PC-9 (cell line): ENCODE measurements at regions not wholly inside any gene's neighbourhood (a gene's known extent, or its start where the extent isn't known, plus 50 kb on each side); places are given as distances from the start of the nearest gene placed in this dataset.

Experiments used
- BruUV-seq: library from RNA; stranded (reverse); fragments of 400-500 nt; replicated peaks from 2 replicates; lab custom pipeline; 2021; lab: Mats Ljungman, UMichigan
- CTCF ChIA-PET: fragments of 300-600 bp; sonication (Branson Sonifier 250); formaldehyde crosslinking; loops from one replicate; lab custom pipeline; 2022; ENCODE audit warnings: antibody characterized with exemption; lab: Charles Lee
- POLR2A ChIA-PET: fragments of 300-600 bp; sonication (Branson Sonifier 250); formaldehyde crosslinking; loops from one replicate; lab custom pipeline; 2022; ENCODE audit warnings: antibody characterized with exemption; ENCODE audit not compliant: unreplicated experiment; lab: Charles Lee
- DNase-seq, 2 experiments: peaks; one replicate each; pipeline versions ENCODE4 v3.0.0 to v3.0.0-alpha.2; 2015 to 2022; ENCODE audit warnings: mixed read lengths in 1 of 2
- H2AFZ ChIP-seq: fragments of 200-600 bp; sonication (generic); 2 replicates; pipeline ENCODE4 v1.8.1; 2017; ENCODE audit warnings: antibody characterized with exemption
- H3F3A ChIP-seq: fragments of 200-600 bp; sonication (generic); 2 replicates; pipeline ENCODE4 v1.8.1; 2017; ENCODE audit warnings: antibody characterized with exemption, mild to moderate bottlenecking, low read depth; ENCODE audit not compliant: insufficient read depth
- H3K27ac ChIP-seq: fragments of 200-600 bp; sonication (generic); 2 replicates; pipeline ENCODE4 v1.6.1; 2016; ENCODE audit warnings: mixed run types
- H3K27me3 ChIP-seq: fragments of 200-600 bp; sonication (generic); 2 replicates; pipeline ENCODE4 v1.6.1; 2016; ENCODE audit warnings: low read depth, mixed run types; ENCODE audit not compliant: insufficient read depth
- H3K36me3 ChIP-seq: fragments of 200-600 bp; sonication (generic); 2 replicates; pipeline ENCODE4 v1.6.1; 2016; ENCODE audit warnings: low read depth, mixed run types
- H3K4me1 ChIP-seq: fragments of 200-600 bp; sonication (generic); replicated peaks from 2 replicates; pipeline ENCODE4 v1.6.1; 2016; ENCODE audit warnings: mixed run types; ENCODE audit not compliant: insufficient read depth
- H3K4me2 ChIP-seq: fragments of 200-600 bp; sonication (generic); 2 replicates; pipeline ENCODE4 v1.6.1; 2017; ENCODE audit warnings: mixed run types
- H3K4me3 ChIP-seq: fragments of 200-600 bp; sonication (generic); 2 replicates; pipeline ENCODE4 v1.6.1; 2016; ENCODE audit warnings: mixed run types
- H3K79me2 ChIP-seq: fragments of 200-600 bp; sonication (generic); 2 replicates; pipeline ENCODE4 v1.6.1; 2017; ENCODE audit warnings: low read depth, mixed run types
- H3K9me2 ChIP-seq: fragments of 200-600 bp; sonication (generic); 2 replicates; pipeline ENCODE4 v1.8.1; 2017; ENCODE audit warnings: mild to moderate bottlenecking; ENCODE audit not compliant: insufficient read depth
- H3K9me3 ChIP-seq: fragments of 200-600 bp; sonication (generic); 2 replicates; pipeline ENCODE4 v1.8.1; 2016; ENCODE audit warnings: low read depth; ENCODE audit not compliant: insufficient read depth
- H4K20me1 ChIP-seq: fragments of 200-600 bp; sonication (generic); 2 replicates; pipeline ENCODE4 v1.8.1; 2017; ENCODE audit not compliant: insufficient read depth
- EZH2 ChIP-seq: fragments of 200-600 bp; sonication (generic); IDR thresholded peaks from 2 replicates; pipeline ENCODE4 v1.8.0; 2017; ENCODE audit warnings: antibody characterized with exemption, low read depth
- intact Hi-C: fragments of 100-400 bp; cut with micrococcal nuclease; formaldehyde crosslinking; loops from one replicate; pipeline ENCODE4 v1.10.0; 2022; ENCODE audit not compliant: unreplicated experiment
- TF ChIP-seq, protein P1 (sequence below): fragments of 200-600 bp; sonication (generic); conservative IDR thresholded peaks from 2 replicates; pipeline ENCODE4 v1.6.1; 2017; ENCODE audit warnings: mixed run types, antibody characterized with exemption, mild to moderate bottlenecking, moderate library complexity

DNA sequence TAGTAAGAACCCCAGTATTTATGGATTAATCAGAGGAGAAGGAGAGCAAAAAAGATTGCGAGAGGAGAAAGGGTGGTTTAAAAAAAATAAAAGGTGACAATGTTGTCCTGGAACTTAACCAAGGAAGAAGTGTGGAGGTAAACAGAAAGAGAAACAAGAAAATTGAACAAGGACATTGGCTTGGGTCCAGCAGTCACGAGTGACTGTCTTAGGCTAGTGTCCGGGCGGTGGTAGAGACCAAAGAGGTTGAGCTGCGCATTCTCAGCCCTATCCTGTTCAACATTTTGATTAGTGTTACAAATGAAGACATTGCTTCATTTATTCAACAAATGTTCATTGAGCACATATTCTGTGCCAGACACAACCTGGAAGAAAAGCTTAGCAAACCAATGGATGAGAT lies 329.9 kb downstream of the FGFR2 start:
- Histone ChIP-seq H3K9me3 (no peaks in the 10 kb centered on the region), H3K9me2 (no peaks in the 10 kb centered on the region), H3K27ac (no peak overlapping the region), H2AFZ (no peak overlapping the region), H3K36me3 (no peaks in the 10 kb centered on the region), H3F3A (no peaks in the 10 kb centered on the region), H4K20me1 (no peaks in the 10 kb centered on the region), H3K79me2 (no peaks in the 10 kb centered on the region), H3K27me3 (peaks cover 4% of the 10 kb centered on the region; the same call in 1 of the 2 replicates), H3K4me3 (no peak overlapping the region), H3K4me1 (no peaks in the 10 kb centered on the region), H3K4me2 (no peak overlapping the region)
- DNase-seq, result no peak
- ChIA-PET CTCF (no interaction called here), POLR2A (no interaction called here)
- intact Hi-C loops, result no loop called here
- no peak for TF ChIP-seq EZH2
- TF ChIP-seq, protein P1, sequence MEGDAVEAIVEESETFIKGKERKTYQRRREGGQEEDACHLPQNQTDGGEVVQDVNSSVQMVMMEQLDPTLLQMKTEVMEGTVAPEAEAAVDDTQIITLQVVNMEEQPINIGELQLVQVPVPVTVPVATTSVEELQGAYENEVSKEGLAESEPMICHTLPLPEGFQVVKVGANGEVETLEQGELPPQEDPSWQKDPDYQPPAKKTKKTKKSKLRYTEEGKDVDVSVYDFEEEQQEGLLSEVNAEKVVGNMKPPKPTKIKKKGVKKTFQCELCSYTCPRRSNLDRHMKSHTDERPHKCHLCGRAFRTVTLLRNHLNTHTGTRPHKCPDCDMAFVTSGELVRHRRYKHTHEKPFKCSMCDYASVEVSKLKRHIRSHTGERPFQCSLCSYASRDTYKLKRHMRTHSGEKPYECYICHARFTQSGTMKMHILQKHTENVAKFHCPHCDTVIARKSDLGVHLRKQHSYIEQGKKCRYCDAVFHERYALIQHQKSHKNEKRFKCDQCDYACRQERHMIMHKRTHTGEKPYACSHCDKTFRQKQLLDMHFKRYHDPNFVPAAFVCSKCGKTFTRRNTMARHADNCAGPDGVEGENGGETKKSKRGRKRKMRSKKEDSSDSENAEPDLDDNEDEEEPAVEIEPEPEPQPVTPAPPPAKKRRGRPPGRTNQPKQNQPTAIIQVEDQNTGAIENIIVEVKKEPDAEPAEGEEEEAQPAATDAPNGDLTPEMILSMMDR, result no peak
- BruUV-seq, result no TSS peak

GRCh38 chr10:121268863-121269432 lies 329.3 kb downstream of the FGFR2 start:
- Histone ChIP-seq H3K4me2 (no peak overlapping the region), H2AFZ (no peak overlapping the region), H3K27me3 (peaks cover 4% of the 10 kb centered on the region; the same call in 1 of the 2 replicates), H4K20me1 (no peaks in the 10 kb centered on the region), H3F3A (no peaks in the 10 kb centered on the region), H3K4me1 (no peaks in the 10 kb centered on the region), H3K36me3 (no peaks in the 10 kb centered on the region), H3K4me3 (no peak overlapping the region), H3K27ac (no peak overlapping the region), H3K9me2 (no peaks in the 10 kb centered on the region), H3K79me2 (no peaks in the 10 kb centered on the region), H3K9me3 (no peaks in the 10 kb centered on the region)
- no peak for TF ChIP-seq EZH2
- TF ChIP-seq, protein P1, result no peak
- CTCF ChIA-PET, result no interaction called here
- intact Hi-C loops, result no loop called here
- BruUV-seq, result no TSS peak
- no peak for DNase-seq
- POLR2A ChIA-PET, result no interaction called here

DNA sequence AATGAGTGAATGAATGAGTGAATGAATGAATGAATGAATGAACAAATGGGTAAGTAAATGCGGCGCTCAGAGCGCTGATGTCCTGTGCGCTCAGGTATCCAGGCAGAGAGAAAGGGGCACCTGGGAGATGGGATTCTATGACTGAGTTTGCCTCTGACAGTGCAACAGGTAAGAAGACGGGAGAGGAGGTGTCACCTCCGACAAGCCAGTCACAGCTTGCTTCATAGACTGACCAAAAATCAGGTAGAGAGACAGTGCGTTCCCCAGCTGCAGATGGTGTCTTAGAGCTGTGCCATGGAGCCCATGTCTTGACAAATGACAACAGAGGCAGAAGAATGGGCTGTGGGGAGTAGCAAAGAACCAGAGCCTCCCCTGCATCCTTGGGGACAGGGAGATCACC lies 327.3 kb downstream of the FGFR2 start:
- Histone ChIP-seq H4K20me1 (no peaks in the 10 kb centered on the region), H2AFZ (no peak overlapping the region), H3K79me2 (no peaks in the 10 kb centered on the region), H3K27me3 (peaks cover 9% of the 10 kb centered on the region; the same call in 1 of the 2 replicates), H3F3A (no peaks in the 10 kb centered on the region), H3K27ac (no peak overlapping the region), H3K4me3 (no peak overlapping the region), H3K4me1 (no peaks in the 10 kb centered on the region), H3K9me3 (no peaks in the 10 kb centered on the region), H3K9me2 (no peaks in the 10 kb centered on the region), H3K4me2 (no peak overlapping the region), H3K36me3 (no peaks in the 10 kb centered on the region)
- ChIA-PET POLR2A (no interaction called here), CTCF (no interaction called here)
- no TSS peak for BruUV-seq
- DNase-seq, result no peak
- intact Hi-C loops, result no loop called here
- TF ChIP-seq EZH2, result no peak
- TF ChIP-seq, protein P1, result no peak
